ENCODE measurements at regions not wholly inside any gene's neighbourhood (a gene's known extent, or its start where the extent isn't known, plus 50 kb on each side); places are given as distances from the start of the nearest gene placed in this dataset.

GRCh38 chr7:22016507-22016906 is 70.8 kb upstream of the CDCA7L start:
- TF ChIP-seq, protein P1, sequence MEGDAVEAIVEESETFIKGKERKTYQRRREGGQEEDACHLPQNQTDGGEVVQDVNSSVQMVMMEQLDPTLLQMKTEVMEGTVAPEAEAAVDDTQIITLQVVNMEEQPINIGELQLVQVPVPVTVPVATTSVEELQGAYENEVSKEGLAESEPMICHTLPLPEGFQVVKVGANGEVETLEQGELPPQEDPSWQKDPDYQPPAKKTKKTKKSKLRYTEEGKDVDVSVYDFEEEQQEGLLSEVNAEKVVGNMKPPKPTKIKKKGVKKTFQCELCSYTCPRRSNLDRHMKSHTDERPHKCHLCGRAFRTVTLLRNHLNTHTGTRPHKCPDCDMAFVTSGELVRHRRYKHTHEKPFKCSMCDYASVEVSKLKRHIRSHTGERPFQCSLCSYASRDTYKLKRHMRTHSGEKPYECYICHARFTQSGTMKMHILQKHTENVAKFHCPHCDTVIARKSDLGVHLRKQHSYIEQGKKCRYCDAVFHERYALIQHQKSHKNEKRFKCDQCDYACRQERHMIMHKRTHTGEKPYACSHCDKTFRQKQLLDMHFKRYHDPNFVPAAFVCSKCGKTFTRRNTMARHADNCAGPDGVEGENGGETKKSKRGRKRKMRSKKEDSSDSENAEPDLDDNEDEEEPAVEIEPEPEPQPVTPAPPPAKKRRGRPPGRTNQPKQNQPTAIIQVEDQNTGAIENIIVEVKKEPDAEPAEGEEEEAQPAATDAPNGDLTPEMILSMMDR (IDR thresholded peaks at IDR 0.05): no peak
- no peak overlapping the region for H3K27ac ChIP-seq
- intact Hi-C loops (cut with DNase I; ENCODE audit: low total_unique reads): no loop called here
- H3K36me3 ChIP-seq: no peaks in the 10 kb centered on the region
- no peak for DNase-seq
- H3K9me3 ChIP-seq: no peaks in the 10 kb centered on the region
- no peak overlapping the region for H3K4me3 ChIP-seq
- no peaks in the 10 kb centered on the region for H3K4me1 ChIP-seq
- H3K27me3 ChIP-seq: no peaks in the 10 kb centered on the region

GRCh38 chr7:22013711-22014110 is 68.0 kb upstream of the CDCA7L start:
- no peak overlapping the region for H3K4me3 ChIP-seq

DNA sequence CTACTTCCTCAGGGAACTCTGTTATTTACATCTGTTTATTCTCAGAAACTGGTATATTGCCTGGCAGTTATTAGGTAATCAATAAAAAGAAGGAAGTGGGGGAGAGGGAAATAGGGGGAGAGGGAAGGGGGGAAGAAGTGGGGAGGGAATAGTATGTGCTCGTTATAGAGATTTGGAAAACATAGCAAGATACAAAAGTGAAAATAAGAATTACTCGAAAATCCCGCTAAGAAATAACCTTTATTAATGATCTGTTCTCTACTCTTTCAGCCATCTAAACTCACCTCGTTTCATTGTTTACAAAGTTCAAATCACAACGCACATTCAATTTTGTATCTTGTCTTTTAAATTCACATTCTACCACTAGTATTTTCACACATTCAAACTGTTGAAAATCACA is 63.0 kb upstream of the CDCA7L start:
- Histone ChIP-seq H3K4me3 (no peak overlapping the region), H3K9me3 (no peaks in the 10 kb centered on the region), H3K27ac (no peak overlapping the region), H3K27me3 (peaks cover 0 to 8% of the 10 kb centered on the region in 2 donors), H3K4me1 (no peaks in the 10 kb centered on the region), H3K36me3 (no peaks in the 10 kb centered on the region)
- TF ChIP-seq, protein P1 (IDR thresholded peaks at IDR 0.05): no peak
- no peak for DNase-seq
- intact Hi-C loops (cut with DNase I; ENCODE audit: low total_unique reads): no loop called here

More at GRCh38 chr7:22013711-22014110, 68.0 kb upstream of the CDCA7L start:
- peaks cover 0 to 3% of the 10 kb centered on the region in 2 donors for H3K27me3 ChIP-seq
- no peaks in the 10 kb centered on the region for H3K9me3 ChIP-seq
- intact Hi-C loops (cut with DNase I; ENCODE audit: low total_unique reads): no loop called here
- DNase-seq: no peak
- TF ChIP-seq, protein P1 (IDR thresholded peaks at IDR 0.05): no peak
- H3K4me1 ChIP-seq: no peaks in the 10 kb centered on the region
- H3K27ac ChIP-seq: no peak overlapping the region
- no peaks in the 10 kb centered on the region for H3K36me3 ChIP-seq

- Histone ChIP-seq H3K36me3 (no peaks in the 10 kb centered on the region), H3K4me3 (no peak overlapping the region), H3K4me1 (no peaks in the 10 kb centered on the region), H3K27ac (no peak overlapping the region), H3K9me3 (no peaks in the 10 kb centered on the region), H3K27me3 (peaks cover 0 to 8% of the 10 kb centered on the region in 2 donors)
- DNase-seq: no peak
- intact Hi-C loops (cut with DNase I; ENCODE audit: low total_unique reads): no loop called here
- TF ChIP-seq, protein P1 (IDR thresholded peaks at IDR 0.05): no peak
These were observed 62.4 kb upstream of the CDCA7L start for GRCh38 chr7:22008087-22008486.

- no peak for DNase-seq
- H3K27ac ChIP-seq: no peak overlapping the region
- no peaks in the 10 kb centered on the region for H3K4me1 ChIP-seq
- no peaks in the 10 kb centered on the region for H3K9me3 ChIP-seq
- no peak overlapping the region for H3K4me3 ChIP-seq
- H3K36me3 ChIP-seq: no peaks in the 10 kb centered on the region
- peaks cover 0 to 5% of the 10 kb centered on the region in 2 donors for H3K27me3 ChIP-seq
- TF ChIP-seq, protein P1 (IDR thresholded peaks at IDR 0.05): no peak
- intact Hi-C loops (cut with DNase I; ENCODE audit: low total_unique reads): no loop called here
These were observed 59.5 kb upstream of the CDCA7L start for GRCh38 chr7:22005151-22005550.

GRCh38 chr7:22002726-22003125 is 57.0 kb upstream of the CDCA7L start:
- no peak overlapping the region for H3K4me3 ChIP-seq
- H3K4me1 ChIP-seq: no peaks in the 10 kb centered on the region
- TF ChIP-seq, protein P1 (IDR thresholded peaks at IDR 0.05): no peak
- no peak overlapping the region for H3K27ac ChIP-seq
- no peaks in the 10 kb centered on the region for H3K9me3 ChIP-seq
- no peaks in the 10 kb centered on the region for H3K36me3 ChIP-seq
- peaks cover 0 to 2% of the 10 kb centered on the region in 2 donors for H3K27me3 ChIP-seq
- intact Hi-C loops (cut with DNase I; ENCODE audit: low total_unique reads): no loop called here
- DNase-seq: no peak

Data from tibial artery (tissue), 4 donors.